MCF 10A (cell line): ENCODE measurements at regions not wholly inside any gene's neighbourhood (a gene's known extent, or its start where the extent isn't known, plus 50 kb on each side); places are given as distances from the start of the nearest gene placed in this dataset.
A peak's percentile ranks its signal among the peaks of the same experiment; 100 is the strongest.
"Not testable (repeated sequence)": the region's sequence is repeated elsewhere in the genome, so short reads cannot be mapped to it uniquely, and the experiment has no call there.

Experiments used
- BruUV-seq: library from RNA; stranded (reverse); fragments of 400-500 nt; replicated peaks from 2 replicates; lab custom pipeline; 2021; lab: Mats Ljungman, UMichigan
- CTCF ChIA-PET: fragments of 300-600 bp; sonication (Branson Sonifier 250); formaldehyde crosslinking; extraction: SDS; loops from one replicate; lab custom pipeline; 2021; ENCODE audit warnings: antibody characterized with exemption, inconsistent platforms; lab: Yijun Ruan, JAX
- POLR2A ChIA-PET: fragments of 300-600, 350-650 bp; sonication (Branson Sonifier 250); formaldehyde crosslinking; extraction: SDS; loops from one replicate; lab custom pipeline; 2020; ENCODE audit warnings: antibody characterized with exemption, inconsistent platforms; lab: Yijun Ruan, JAX
- DNase-seq: peaks from one replicate; pipeline ENCODE4 v3.0.0-alpha.2; 2018; ENCODE audit not compliant: unreplicated experiment
- H3K27ac Mint-ChIP-seq: one replicate; pipeline ENCODE4 v1.8.0; 2022; ENCODE audit warnings: mild to moderate bottlenecking, low read depth, mixed read lengths; ENCODE audit not compliant: unreplicated experiment
- H3K27me3 Mint-ChIP-seq: one replicate; pipeline ENCODE4 v1.8.0; 2022; ENCODE audit warnings: mixed read lengths; ENCODE audit not compliant: insufficient read depth, unreplicated experiment
- H3K36me3 Mint-ChIP-seq: one replicate; pipeline ENCODE4 v1.8.0; 2022; ENCODE audit warnings: mild to moderate bottlenecking, moderate library complexity, mixed read lengths; ENCODE audit not compliant: insufficient read depth, unreplicated experiment
- H3K4me1 Mint-ChIP-seq: one replicate; pipeline ENCODE4 v1.8.0; 2022; ENCODE audit warnings: mixed read lengths; ENCODE audit not compliant: insufficient read depth, unreplicated experiment
- H3K4me3 Mint-ChIP-seq: one replicate; pipeline ENCODE4 v1.8.0; 2022; ENCODE audit warnings: mild to moderate bottlenecking, moderate library complexity, mixed read lengths; ENCODE audit not compliant: unreplicated experiment
- H3K9me3 Mint-ChIP-seq: one replicate; pipeline ENCODE4 v1.8.0; 2022; ENCODE audit warnings: mixed read lengths; ENCODE audit not compliant: unreplicated experiment
- CTCF ChIP-seq: fragments of 200-600 bp; IDR thresholded peaks from one replicate; pipeline ENCODE4 v1.8.0; 2022; ENCODE audit warnings: antibody characterized with exemption, mild to moderate bottlenecking; ENCODE audit not compliant: unreplicated experiment
- intact Hi-C: fragments of 100-400 bp; cut with micrococcal nuclease; formaldehyde crosslinking; loops from 2 replicates; pipeline ENCODE4 v1.14.1; 2022

GRCh38 chr1:197985351-197985750 is 68.2 kb downstream of the LHX9 start:
- POLR2A ChIA-PET: interaction anchor here (0.7 to 1.3 kb wide), 3 partner anchors 9 to 358 kb away, joined by 3 to 4 read pairs (median 4); no protein-coding TSS in a partner anchor
- Mint-ChIP-seq H3K4me1 (no peaks in the 10 kb centered on the region), H3K27ac (no peak overlapping the region), H3K9me3 (no peaks in the 10 kb centered on the region), H3K36me3 (no peaks in the 10 kb centered on the region), H3K27me3 (no peaks in the 10 kb centered on the region), H3K4me3 (no peak overlapping the region)
- no peak for TF ChIP-seq CTCF
- CTCF ChIA-PET: no interaction called here
- no TSS peak for BruUV-seq
- intact Hi-C loops: no loop called here
- DNase-seq: no peak

- H3K27me3 Mint-ChIP-seq: no peaks in the 10 kb centered on the region
- no TSS peak for BruUV-seq
- DNase-seq: no peak
- H3K27ac Mint-ChIP-seq: no peak overlapping the region
- intact Hi-C loops: no loop called here
- H3K4me1 Mint-ChIP-seq: no peaks in the 10 kb centered on the region
- no peaks in the 10 kb centered on the region for H3K36me3 Mint-ChIP-seq
- no peaks in the 10 kb centered on the region for H3K9me3 Mint-ChIP-seq
- ChIA-PET POLR2A (no interaction called here), CTCF (no interaction called here)
- TF ChIP-seq CTCF: no peak
- no peak overlapping the region for H3K4me3 Mint-ChIP-seq
Observed at GRCh38 chr1:197986817-197987216, 69.6 kb downstream of the LHX9 start.

GRCh38 chr1:197987294-197987693 is 70.1 kb downstream of the LHX9 start:
- BruUV-seq: no TSS peak
- Mint-ChIP-seq H3K4me1 (no peaks in the 10 kb centered on the region), H3K27ac (no peak overlapping the region), H3K36me3 (no peaks in the 10 kb centered on the region), H3K4me3 (no peak overlapping the region), H3K27me3 (no peaks in the 10 kb centered on the region), H3K9me3 (no peaks in the 10 kb centered on the region)
- intact Hi-C loops: no loop called here
- TF ChIP-seq CTCF: no peak
- CTCF ChIA-PET: interaction anchor here (0.6 kb wide), 1 partner anchor 12 kb away, joined by 3 read pairs; no protein-coding TSS in a partner anchor
- no peak for DNase-seq
- POLR2A ChIA-PET: no interaction called here

GRCh38 chr1:197988581-197988980 is 71.4 kb downstream of the LHX9 start:
- CTCF ChIA-PET: interaction anchor here (1.1 kb wide), 1 partner anchor 8 kb away, joined by 3 read pairs; no protein-coding TSS in a partner anchor
- H3K4me1 Mint-ChIP-seq, H3K27ac Mint-ChIP-seq, H3K27me3 Mint-ChIP-seq, BruUV-seq, H3K9me3 Mint-ChIP-seq, POLR2A ChIA-PET, intact Hi-C loops, H3K4me3 Mint-ChIP-seq, H3K36me3 Mint-ChIP-seq, DNase-seq: not testable (repeated sequence)

- Mint-ChIP-seq H3K36me3 (no peaks in the 10 kb centered on the region), H3K27me3 (no peaks in the 10 kb centered on the region), H3K4me1 (no peaks in the 10 kb centered on the region), H3K4me3 (no peak overlapping the region), H3K27ac (peak overlapping the region; percentile 4), H3K9me3 (no peaks in the 10 kb centered on the region)
- BruUV-seq: no TSS peak
- ChIA-PET POLR2A (no interaction called here), CTCF (no interaction called here)
- intact Hi-C loops: no loop called here
- TF ChIP-seq CTCF: no peak
- no peak for DNase-seq
Observed at GRCh38 chr1:197989058-197989457, 71.9 kb downstream of the LHX9 start.
